Vagina (tissue), 2 donors: ENCODE measurements at regions not wholly inside any gene's neighbourhood (a gene's known extent, or its start where the extent isn't known, plus 50 kb on each side); places are given as distances from the start of the nearest gene placed in this dataset.

Source experiments
- CTCF ChIP-seq, 3 experiments: fragments of 450-650 bp in 2 of 3; fragments of 200-600 bp in 1 of 3; sonication (generic) in 1 of 3; IDR thresholded peaks; one replicate each; pipeline ENCODE4 v1.5.1; 2017 to 2019; ENCODE audit warnings: antibody characterized with exemption in 3 of 3, mild to moderate bottlenecking in 2 of 3, moderate library complexity in 2 of 3
- POLR2A ChIP-seq, 2 donors: fragments of 450-650 bp; IDR thresholded peaks; one replicate each; pipeline ENCODE4 v1.6.1; 2017; ENCODE audit warnings: antibody characterized with exemption in 2 of 2, mild to moderate bottlenecking in 2 of 2, moderate library complexity in 2 of 2
- POLR2AphosphoS5 ChIP-seq, 2 donors: sonication (generic); formaldehyde crosslinking; IDR thresholded peaks; one replicate each; pipeline ENCODE4 v1.9.0; 2017; ENCODE audit warnings: antibody characterized with exemption in 2 of 2, mild to moderate bottlenecking in 2 of 2, low read depth in 1 of 2; ENCODE audit not compliant: insufficient read depth in 1 of 2

- TF ChIP-seq CTCF (IDR thresholded peaks at IDR 0.05) (no peak), POLR2A (IDR thresholded peaks at IDR 0.05) (no peak), POLR2AphosphoS5 (IDR thresholded peaks at IDR 0.05; ENCODE audit: insufficient read depth in 1 of 2, low read depth in 1 of 2) (no peak)
Measured at GRCh38 chr1:195773931-195774330, 834.3 kb downstream of the KCNT2 start.
